HG03571 (cell line): ENCODE measurements at regions not wholly inside any gene's neighbourhood (a gene's known extent, or its start where the extent isn't known, plus 50 kb on each side); places are given as distances from the start of the nearest gene placed in this dataset.

Experiments used
- ATAC-seq: cut with Tn5 transposase; IDR thresholded peaks from one replicate; pipeline ENCODE4 v1.9.1; 2021; ENCODE audit not compliant: unreplicated experiment

- ATAC-seq, result no peak
Measured at GRCh38 chr22:18731075-18731666, 119.5 kb upstream of the RIMBP3 start.

- ATAC-seq, result peak; percentile 75
Measured at GRCh38 chr22:18730410-18730809, 118.7 kb upstream of the RIMBP3 start.
